ENCODE measurements at regions not wholly inside any gene's neighbourhood (a gene's known extent, or its start where the extent isn't known, plus 50 kb on each side); places are given as distances from the start of the nearest gene placed in this dataset.

GRCh38 chr6:122122686-122123085 lies 276.8 kb upstream of the HSF2 start:
- DNase-seq (ENCODE audit: low spot score): no peak

- DNase-seq (ENCODE audit: low spot score): no peak
These were observed 274.5 kb upstream of the HSF2 start for GRCh38 chr6:122124908-122125307.

GRCh38 chr6:122126894-122127293 lies 272.6 kb upstream of the HSF2 start:
- DNase-seq (ENCODE audit: low spot score): no peak

GRCh38 chr6:122128445-122128844 lies 271.0 kb upstream of the HSF2 start:
- no peak for DNase-seq (ENCODE audit: low spot score)

GRCh38 chr6:122129313-122130025 lies 270.0 kb upstream of the HSF2 start:
- no peak for DNase-seq (ENCODE audit: low spot score)

- DNase-seq (ENCODE audit: low spot score): no peak
These were observed 269.5 kb upstream of the HSF2 start for GRCh38 chr6:122130026-122130348.

- no peak for DNase-seq (ENCODE audit: low spot score)
These were observed 268.9 kb upstream of the HSF2 start for GRCh38 chr6:122130518-122130917.

GRCh38 chr6:122136386-122136785 lies 263.1 kb upstream of the HSF2 start:
- no peak for DNase-seq (ENCODE audit: low spot score)

GRCh38 chr6:122140031-122140430 lies 259.4 kb upstream of the HSF2 start:
- DNase-seq (ENCODE audit: low spot score): no peak

GRCh38 chr6:122141246-122141645 lies 258.2 kb upstream of the HSF2 start:
- no peak for DNase-seq (ENCODE audit: low spot score)

GRCh38 chr6:122143813-122144601 lies 255.4 kb upstream of the HSF2 start:
- DNase-seq (ENCODE audit: low spot score): no peak

GRCh38 chr6:122145246-122145645 lies 254.2 kb upstream of the HSF2 start:
- DNase-seq (ENCODE audit: low spot score): no peak

GRCh38 chr6:122145741-122146240 lies 253.7 kb upstream of the HSF2 start:
- no peak for DNase-seq (ENCODE audit: low spot score)

- DNase-seq (ENCODE audit: low spot score): no peak
These were observed 252.2 kb upstream of the HSF2 start for GRCh38 chr6:122147291-122147690.

GRCh38 chr6:122151066-122151465 lies 248.4 kb upstream of the HSF2 start:
- DNase-seq (ENCODE audit: low spot score): no peak

GRCh38 chr6:122151763-122152162 lies 247.7 kb upstream of the HSF2 start:
- DNase-seq (ENCODE audit: low spot score): no peak

- no peak for DNase-seq (ENCODE audit: low spot score)
These were observed 245.9 kb upstream of the HSF2 start for GRCh38 chr6:122153557-122153956.

- DNase-seq (ENCODE audit: low spot score): no peak
These were observed 245.3 kb upstream of the HSF2 start for GRCh38 chr6:122154155-122154554.

- no peak for DNase-seq (ENCODE audit: low spot score)
These were observed 244.4 kb upstream of the HSF2 start for GRCh38 chr6:122154912-122155575.

- DNase-seq (ENCODE audit: low spot score): no peak
These were observed 238.3 kb upstream of the HSF2 start for GRCh38 chr6:122161136-122161535.

GRCh38 chr6:122165014-122165413 lies 234.4 kb upstream of the HSF2 start:
- no peak for DNase-seq (ENCODE audit: low spot score)

- no peak for DNase-seq (ENCODE audit: low spot score)
These were observed 229.2 kb upstream of the HSF2 start for GRCh38 chr6:122170274-122170673.

- no peak for DNase-seq (ENCODE audit: low spot score)
These were observed 220.5 kb upstream of the HSF2 start for GRCh38 chr6:122178988-122179387.

Data from SW480 (cell line).